ENCODE measurements at regions not wholly inside any gene's neighbourhood (a gene's known extent, or its start where the extent isn't known, plus 50 kb on each side); places are given as distances from the start of the nearest gene placed in this dataset.
A peak's percentile ranks its signal among the peaks of the same experiment; 100 is the strongest.

DNA sequence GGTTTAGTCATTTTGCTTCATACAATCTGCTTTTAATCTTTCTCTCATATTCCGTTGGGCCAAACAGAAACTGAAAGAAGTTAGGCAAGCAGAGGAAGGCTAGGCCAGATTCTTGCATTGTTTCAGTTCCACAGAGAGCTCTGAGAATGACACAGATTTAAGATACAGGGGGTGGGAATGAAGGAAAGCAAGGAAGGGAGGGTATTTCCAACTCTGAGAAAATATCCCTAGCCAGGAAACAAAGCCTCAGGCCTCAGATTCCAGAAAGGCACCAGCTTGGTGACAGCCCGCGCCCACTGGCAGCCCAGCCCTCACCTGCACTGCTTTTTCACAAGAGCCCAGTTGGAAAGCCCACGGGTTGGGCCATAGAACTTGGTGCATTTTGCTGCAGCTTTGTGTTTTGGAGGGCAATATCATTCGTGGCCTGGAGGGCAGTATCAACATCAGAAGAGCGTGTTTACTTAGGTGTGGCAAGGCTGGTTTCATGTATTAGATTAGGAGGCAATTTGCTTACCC, 63.5 kb downstream of the ENC1 start:
- peaks cover 3 to 8% of the 10 kb centered on the region in 2 donors for H3K4me1 ChIP-seq (ENCODE audit: control insufficient read depth in 1 of 2, insufficient read depth in 2 of 2, low read length in 2 of 2)
- peak overlapping the region; percentile 41 for H3K27ac ChIP-seq (ENCODE audit: low read length)
- H3K36me3 ChIP-seq (ENCODE audit: control insufficient read depth in 1 of 2, insufficient read depth in 2 of 2, low read length in 2 of 2): no peaks in the 10 kb centered on the region
- H3K4me3 ChIP-seq (ENCODE audit: low read depth in 1 of 2, low read length in 2 of 2): peak overlapping the region; percentile 4 to 29
- H3K9me3 ChIP-seq (ENCODE audit: control insufficient read depth in 1 of 2, low read length in 2 of 2): no peaks in the 10 kb centered on the region
- no peaks in the 10 kb centered on the region for H3K27me3 ChIP-seq (ENCODE audit: low read depth, low read length)

DNA sequence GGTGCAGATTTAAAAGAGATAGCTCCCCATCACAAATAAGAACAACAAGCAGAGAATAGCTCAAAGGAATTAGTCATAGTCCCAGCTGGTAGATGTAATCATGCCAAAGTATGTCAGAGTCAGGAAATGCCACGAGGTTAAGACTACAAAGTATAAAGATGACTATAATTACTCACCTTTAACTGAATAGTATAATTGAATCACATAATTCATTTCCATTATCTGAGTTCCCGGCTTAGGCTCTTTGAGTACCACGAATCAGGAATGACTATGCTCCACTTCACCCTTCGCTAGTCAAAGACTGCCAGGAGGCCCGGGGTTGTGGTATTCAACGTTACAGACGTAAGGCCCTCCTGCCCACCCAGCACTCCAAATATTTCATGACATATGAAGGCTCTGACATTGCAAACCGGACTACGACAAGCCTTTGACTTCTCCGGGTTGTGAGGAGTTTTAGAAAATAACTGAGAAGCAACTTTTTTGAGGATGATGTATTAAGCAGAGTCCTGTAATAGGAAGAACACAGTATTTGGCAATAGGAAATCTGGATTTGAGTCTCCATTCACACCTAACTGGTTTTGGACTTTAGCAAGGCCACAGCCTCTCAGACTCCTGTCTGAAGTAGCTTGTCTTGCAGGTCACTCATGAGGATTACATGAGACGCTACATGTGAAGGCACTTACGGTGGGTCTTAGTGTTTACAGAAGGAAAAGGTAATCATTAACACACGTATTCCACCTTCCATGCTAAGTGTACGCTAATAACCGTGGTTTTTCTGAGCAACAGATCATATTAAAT, 64.6 kb downstream of the ENC1 start:
- Histone ChIP-seq H3K4me3 (ENCODE audit: low read depth in 1 of 2, low read length in 2 of 2) (no peak overlapping the region), H3K9me3 (ENCODE audit: control insufficient read depth in 1 of 2, low read length in 2 of 2) (no peaks in the 10 kb centered on the region), H3K36me3 (ENCODE audit: control insufficient read depth in 1 of 2, insufficient read depth in 2 of 2, low read length in 2 of 2) (no peaks in the 10 kb centered on the region), H3K27me3 (ENCODE audit: low read depth, low read length) (no peaks in the 10 kb centered on the region), H3K27ac (ENCODE audit: low read length) (no peak overlapping the region), H3K4me1 (ENCODE audit: control insufficient read depth in 1 of 2, insufficient read depth in 2 of 2, low read length in 2 of 2) (peaks cover 3 to 8% of the 10 kb centered on the region in 2 donors)

DNA sequence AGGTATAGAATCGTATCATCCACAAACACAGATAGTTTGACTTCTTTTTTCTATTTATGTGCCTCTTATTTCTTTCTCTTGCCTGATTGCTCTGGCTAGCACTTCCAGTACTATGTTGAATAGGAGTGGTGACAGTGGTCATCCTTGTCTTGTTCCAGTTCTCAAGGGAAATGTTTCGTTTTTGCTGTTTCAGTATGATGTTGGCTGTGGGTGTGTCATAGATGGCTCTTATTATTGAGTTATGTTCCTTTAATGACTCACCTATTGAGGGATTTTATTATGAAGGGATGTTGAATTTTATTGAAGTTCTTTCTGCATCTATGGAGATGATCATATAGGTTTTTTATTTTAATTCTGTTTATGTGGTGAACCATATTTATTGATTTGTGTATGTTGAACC, 70.3 kb downstream of the ENC1 start:
- Histone ChIP-seq H3K9me3 (ENCODE audit: control insufficient read depth in 1 of 2, low read length in 2 of 2) (peaks cover 0 to 3% of the 10 kb centered on the region in 2 donors), H3K4me3 (ENCODE audit: low read depth in 1 of 2, low read length in 2 of 2) (no peak overlapping the region), H3K27me3 (ENCODE audit: low read depth, low read length) (no peaks in the 10 kb centered on the region), H3K4me1 (ENCODE audit: control insufficient read depth in 1 of 2, insufficient read depth in 2 of 2, low read length in 2 of 2) (peaks cover 0 to 3% of the 10 kb centered on the region in 2 donors), H3K27ac (ENCODE audit: low read length) (no peak overlapping the region), H3K36me3 (ENCODE audit: control insufficient read depth in 1 of 2, insufficient read depth in 2 of 2, low read length in 2 of 2) (no peaks in the 10 kb centered on the region)

DNA sequence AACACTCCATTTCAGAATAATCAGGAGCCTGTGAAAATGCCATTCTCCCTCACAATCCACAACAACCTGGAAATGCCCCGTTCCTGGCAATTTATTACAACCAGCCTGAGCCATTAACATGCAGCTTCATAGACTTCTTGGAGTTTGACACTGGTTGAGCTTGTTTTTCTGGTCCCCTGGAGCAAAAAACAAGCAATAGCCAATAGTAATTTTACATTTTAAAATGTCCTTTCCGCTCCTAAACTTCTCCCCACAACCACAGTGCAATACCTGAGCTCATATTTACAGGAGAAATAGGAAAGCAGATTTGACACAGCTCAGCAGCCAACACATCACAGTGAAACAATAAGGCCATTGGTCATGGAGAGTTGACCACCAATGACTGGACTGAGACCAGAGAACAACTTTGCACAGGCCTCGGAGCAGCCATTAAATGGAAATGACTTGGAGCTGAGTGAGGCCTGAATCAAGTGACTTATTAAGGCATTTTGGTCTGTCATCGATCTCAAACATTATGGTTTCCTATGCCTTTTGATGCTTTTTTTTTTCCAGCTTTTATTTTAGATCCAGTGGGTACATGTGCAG, 73.0 kb downstream of the ENC1 start:
- Histone ChIP-seq H3K4me1 (ENCODE audit: control insufficient read depth in 1 of 2, insufficient read depth in 2 of 2, low read length in 2 of 2) (no peaks in the 10 kb centered on the region), H3K9me3 (ENCODE audit: control insufficient read depth in 1 of 2, low read length in 2 of 2) (peaks cover 0 to 3% of the 10 kb centered on the region in 2 donors), H3K27ac (ENCODE audit: low read length) (no peak overlapping the region), H3K4me3 (ENCODE audit: low read depth in 1 of 2, low read length in 2 of 2) (no peak overlapping the region), H3K36me3 (ENCODE audit: control insufficient read depth in 1 of 2, insufficient read depth in 2 of 2, low read length in 2 of 2) (no peaks in the 10 kb centered on the region), H3K27me3 (ENCODE audit: low read depth, low read length) (no peaks in the 10 kb centered on the region)

DNA sequence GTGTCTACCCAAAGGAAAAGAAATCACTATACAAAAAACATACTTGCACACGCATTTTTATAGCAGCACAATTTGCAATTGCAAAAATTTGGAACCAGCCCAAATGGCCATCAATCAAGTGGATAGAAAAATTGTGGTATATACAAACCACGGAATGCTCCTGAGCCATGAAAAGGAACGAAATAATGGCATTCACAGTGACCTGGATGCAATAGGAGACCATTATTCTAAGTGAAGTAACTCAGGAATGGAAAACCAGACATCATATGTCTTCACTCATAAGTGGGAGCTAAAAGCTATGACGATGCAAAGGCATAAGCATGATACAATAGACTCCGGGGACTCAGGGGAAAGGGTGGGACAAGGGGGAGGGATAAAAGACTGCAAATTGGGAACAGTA, 78.4 kb downstream of the ENC1 start:
- H3K27ac ChIP-seq (ENCODE audit: low read length): no peak overlapping the region
- no peak overlapping the region for H3K4me3 ChIP-seq (ENCODE audit: low read depth in 1 of 2, low read length in 2 of 2)
- no peaks in the 10 kb centered on the region for H3K4me1 ChIP-seq (ENCODE audit: control insufficient read depth in 1 of 2, insufficient read depth in 2 of 2, low read length in 2 of 2)
- H3K36me3 ChIP-seq (ENCODE audit: control insufficient read depth in 1 of 2, insufficient read depth in 2 of 2, low read length in 2 of 2): no peaks in the 10 kb centered on the region
- no peaks in the 10 kb centered on the region for H3K9me3 ChIP-seq (ENCODE audit: control insufficient read depth in 1 of 2, low read length in 2 of 2)
- H3K27me3 ChIP-seq (ENCODE audit: low read depth, low read length): no peaks in the 10 kb centered on the region

DNA sequence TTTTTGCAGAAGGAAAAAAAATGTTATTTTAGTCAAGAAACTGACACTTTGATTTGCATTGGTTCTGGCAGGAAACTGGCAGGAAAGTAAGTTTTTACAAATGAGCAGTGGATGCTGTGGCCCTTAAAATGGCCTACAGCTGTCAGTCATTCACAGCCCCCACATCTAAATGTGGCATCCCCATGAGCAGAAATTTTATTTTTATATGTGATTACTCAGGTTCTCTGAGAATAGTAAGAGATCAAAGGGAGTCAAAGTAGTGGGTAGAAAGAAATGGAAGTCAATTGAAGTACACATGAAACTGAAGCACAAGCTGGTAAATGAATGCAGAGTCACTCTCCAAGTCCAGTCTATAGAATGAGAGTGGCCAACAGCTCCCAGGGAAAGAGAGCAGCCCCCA, 80.3 kb downstream of the ENC1 start:
- H3K27ac ChIP-seq (ENCODE audit: low read length): no peak overlapping the region
- no peaks in the 10 kb centered on the region for H3K9me3 ChIP-seq (ENCODE audit: control insufficient read depth in 1 of 2, low read length in 2 of 2)
- H3K4me3 ChIP-seq (ENCODE audit: low read depth in 1 of 2, low read length in 2 of 2): no peak overlapping the region
- no peaks in the 10 kb centered on the region for H3K36me3 ChIP-seq (ENCODE audit: control insufficient read depth in 1 of 2, insufficient read depth in 2 of 2, low read length in 2 of 2)
- H3K27me3 ChIP-seq (ENCODE audit: low read depth, low read length): no peaks in the 10 kb centered on the region
- no peaks in the 10 kb centered on the region for H3K4me1 ChIP-seq (ENCODE audit: control insufficient read depth in 1 of 2, insufficient read depth in 2 of 2, low read length in 2 of 2)

DNA sequence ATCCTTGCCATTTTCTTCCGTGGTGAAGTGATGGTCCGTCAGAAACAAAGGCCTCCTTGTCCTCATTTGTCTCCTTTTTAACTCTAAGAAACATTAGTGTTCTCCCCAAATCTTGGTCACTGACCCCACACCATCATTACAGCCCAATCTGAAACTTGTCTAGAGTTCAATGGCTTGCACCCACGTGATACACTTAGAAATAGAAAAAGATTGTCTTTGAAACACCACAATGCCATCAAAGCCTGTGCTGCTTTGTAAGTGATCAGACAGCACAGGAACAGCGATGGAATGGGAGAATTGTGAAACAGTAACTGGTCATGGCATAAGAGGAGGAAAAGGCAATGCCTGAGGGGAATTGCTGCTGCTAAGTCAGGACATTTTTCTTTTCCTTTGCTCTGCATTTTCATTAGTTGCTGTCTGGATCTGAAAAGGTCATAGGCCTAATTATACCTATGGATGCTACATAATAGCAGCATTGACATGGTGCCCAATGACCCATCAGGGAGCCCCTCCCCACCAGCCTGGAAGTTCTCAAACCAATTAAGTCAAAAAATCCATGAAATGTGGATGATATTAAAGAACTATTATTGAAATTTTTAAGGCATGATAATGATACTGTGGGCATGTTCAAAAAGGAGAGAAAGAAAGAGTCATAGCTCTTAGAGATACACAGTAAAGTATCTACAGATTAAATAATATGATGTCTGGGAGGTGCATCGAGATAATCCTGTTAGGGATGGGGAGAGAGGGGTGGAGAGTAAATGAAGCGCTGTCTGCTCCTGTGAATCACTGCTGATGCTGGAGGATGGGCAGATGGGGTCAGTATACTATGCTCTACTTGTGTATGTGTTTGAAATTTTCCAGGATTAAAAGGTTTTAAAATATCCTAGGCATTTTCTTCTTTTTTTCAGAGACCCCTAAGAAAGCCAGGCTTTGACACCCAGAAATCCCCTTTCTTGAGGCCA, 83.6 kb downstream of the ENC1 start:
- H3K27me3 ChIP-seq (ENCODE audit: low read depth, low read length): no peaks in the 10 kb centered on the region
- no peaks in the 10 kb centered on the region for H3K9me3 ChIP-seq (ENCODE audit: control insufficient read depth in 1 of 2, low read length in 2 of 2)
- H3K4me1 ChIP-seq (ENCODE audit: control insufficient read depth in 1 of 2, insufficient read depth in 2 of 2, low read length in 2 of 2): no peaks in the 10 kb centered on the region
- no peak overlapping the region for H3K4me3 ChIP-seq (ENCODE audit: low read depth in 1 of 2, low read length in 2 of 2)
- H3K27ac ChIP-seq (ENCODE audit: low read length): no peak overlapping the region
- H3K36me3 ChIP-seq (ENCODE audit: control insufficient read depth in 1 of 2, insufficient read depth in 2 of 2, low read length in 2 of 2): no peaks in the 10 kb centered on the region

DNA sequence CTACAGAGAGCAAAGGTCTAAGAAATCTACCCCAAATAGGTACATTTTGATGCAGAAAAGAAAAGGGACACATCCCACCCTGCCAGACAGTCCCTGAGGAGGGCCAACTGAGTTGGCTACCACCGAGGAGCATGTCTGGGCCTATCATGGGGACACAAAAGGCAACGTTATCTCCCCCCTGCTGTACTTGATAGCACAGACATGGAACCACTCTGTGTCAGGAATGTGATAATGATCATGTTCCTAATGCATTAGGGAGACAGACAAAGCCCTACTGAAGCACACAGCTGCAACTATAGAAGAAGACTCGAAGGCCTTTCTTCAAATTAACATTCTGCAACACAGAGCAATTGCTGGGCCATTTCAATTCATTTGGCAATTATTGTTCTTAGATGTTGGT, 84.5 kb downstream of the ENC1 start:
- no peaks in the 10 kb centered on the region for H3K36me3 ChIP-seq (ENCODE audit: control insufficient read depth in 1 of 2, insufficient read depth in 2 of 2, low read length in 2 of 2)
- no peak overlapping the region for H3K27ac ChIP-seq (ENCODE audit: low read length)
- no peaks in the 10 kb centered on the region for H3K9me3 ChIP-seq (ENCODE audit: control insufficient read depth in 1 of 2, low read length in 2 of 2)
- H3K4me3 ChIP-seq (ENCODE audit: low read depth in 1 of 2, low read length in 2 of 2): no peak overlapping the region
- H3K27me3 ChIP-seq (ENCODE audit: low read depth, low read length): no peaks in the 10 kb centered on the region
- H3K4me1 ChIP-seq (ENCODE audit: control insufficient read depth in 1 of 2, insufficient read depth in 2 of 2, low read length in 2 of 2): no peaks in the 10 kb centered on the region

DNA sequence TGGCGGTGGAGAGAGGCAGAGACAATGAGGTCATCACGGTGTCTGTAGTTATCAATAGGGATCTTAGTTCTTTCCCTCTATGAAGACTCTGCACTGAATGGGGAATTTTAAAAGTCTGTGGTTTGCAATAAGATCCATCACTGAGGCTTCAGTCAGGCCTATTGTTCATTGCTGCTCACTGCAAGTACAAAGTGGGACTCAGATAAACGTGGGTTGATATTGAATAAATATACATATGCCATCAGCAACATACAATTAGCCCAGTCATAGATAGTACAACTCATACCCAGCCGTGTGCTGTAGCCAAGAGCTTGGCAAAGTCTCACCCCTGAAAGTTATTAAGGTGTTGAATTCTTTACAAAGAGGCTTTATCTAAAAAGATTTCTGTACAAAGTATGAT, 88.4 kb downstream of the ENC1 start:
- no peak overlapping the region for H3K27ac ChIP-seq (ENCODE audit: low read length)
- no peak overlapping the region for H3K4me3 ChIP-seq (ENCODE audit: low read depth in 1 of 2, low read length in 2 of 2)
- H3K9me3 ChIP-seq (ENCODE audit: control insufficient read depth in 1 of 2, low read length in 2 of 2): no peaks in the 10 kb centered on the region
- H3K36me3 ChIP-seq (ENCODE audit: control insufficient read depth in 1 of 2, insufficient read depth in 2 of 2, low read length in 2 of 2): no peaks in the 10 kb centered on the region
- no peaks in the 10 kb centered on the region for H3K27me3 ChIP-seq (ENCODE audit: low read depth, low read length)
- no peaks in the 10 kb centered on the region for H3K4me1 ChIP-seq (ENCODE audit: control insufficient read depth in 1 of 2, insufficient read depth in 2 of 2, low read length in 2 of 2)

DNA sequence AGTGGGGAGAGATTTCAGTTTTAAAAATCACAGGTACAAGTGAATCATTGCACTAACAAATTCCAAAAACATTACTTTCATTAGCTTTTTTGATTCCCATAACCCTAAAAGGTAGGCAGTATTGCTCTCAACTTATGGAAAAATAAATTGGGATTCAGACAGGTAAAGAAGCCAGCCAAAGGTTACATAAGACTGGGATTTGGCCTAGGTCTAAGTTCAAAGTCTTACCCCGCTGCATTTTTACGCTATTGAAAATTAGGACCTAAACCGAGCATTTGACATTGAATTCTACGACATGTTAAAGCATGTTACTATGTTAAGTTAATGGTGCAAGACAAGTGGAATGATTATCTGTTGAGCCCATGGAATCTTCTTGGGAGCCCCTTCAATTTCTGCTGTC, 89.6 kb downstream of the ENC1 start:
- H3K36me3 ChIP-seq (ENCODE audit: control insufficient read depth in 1 of 2, insufficient read depth in 2 of 2, low read length in 2 of 2): no peaks in the 10 kb centered on the region
- H3K4me3 ChIP-seq (ENCODE audit: low read depth in 1 of 2, low read length in 2 of 2): no peak overlapping the region
- no peaks in the 10 kb centered on the region for H3K4me1 ChIP-seq (ENCODE audit: control insufficient read depth in 1 of 2, insufficient read depth in 2 of 2, low read length in 2 of 2)
- no peaks in the 10 kb centered on the region for H3K9me3 ChIP-seq (ENCODE audit: control insufficient read depth in 1 of 2, low read length in 2 of 2)
- H3K27ac ChIP-seq (ENCODE audit: low read length): no peak overlapping the region
- H3K27me3 ChIP-seq (ENCODE audit: low read depth, low read length): no peaks in the 10 kb centered on the region

DNA sequence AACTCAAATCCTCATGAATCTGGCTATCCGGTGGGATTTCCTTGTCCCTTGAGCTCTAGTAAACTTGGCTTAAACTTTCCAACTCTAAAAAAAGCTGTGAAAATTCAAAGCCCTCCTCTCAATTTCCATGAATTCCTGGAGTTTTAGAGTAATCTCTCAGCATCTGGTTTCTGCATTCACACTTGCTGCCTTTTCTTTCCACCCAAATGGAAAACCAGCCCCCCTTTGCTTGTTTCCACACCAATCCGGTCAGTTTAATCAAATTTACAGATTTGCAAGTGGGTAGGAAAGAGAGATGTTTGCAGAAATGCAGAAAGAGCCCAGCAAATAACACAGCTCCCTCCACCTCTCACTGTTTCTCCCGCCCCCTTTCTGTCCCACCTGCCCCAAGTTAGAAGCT, 91.1 kb downstream of the ENC1 start:
- Histone ChIP-seq H3K4me3 (ENCODE audit: low read depth in 1 of 2, low read length in 2 of 2) (no peak overlapping the region), H3K27ac (ENCODE audit: low read length) (no peak overlapping the region), H3K36me3 (ENCODE audit: control insufficient read depth in 1 of 2, insufficient read depth in 2 of 2, low read length in 2 of 2) (no peaks in the 10 kb centered on the region), H3K4me1 (ENCODE audit: control insufficient read depth in 1 of 2, insufficient read depth in 2 of 2, low read length in 2 of 2) (no peaks in the 10 kb centered on the region), H3K27me3 (ENCODE audit: low read depth, low read length) (no peaks in the 10 kb centered on the region), H3K9me3 (ENCODE audit: control insufficient read depth in 1 of 2, low read length in 2 of 2) (no peaks in the 10 kb centered on the region)
